Colonic mucosa (tissue), 4 donors: ENCODE measurements at regions not wholly inside any gene's neighbourhood (a gene's known extent, or its start where the extent isn't known, plus 50 kb on each side); places are given as distances from the start of the nearest gene placed in this dataset.

Experiments
- DNase-seq: peaks from one replicate; pipeline ENCODE4 v3.0.0-alpha.2; 2020
- H3K27ac ChIP-seq: fragments of 200-600 bp; one replicate; pipeline ENCODE4 v1.8.0; 2021
- H3K27me3 ChIP-seq: fragments of 200-600 bp; one replicate; pipeline ENCODE4 v1.8.0; 2021
- H3K36me3 ChIP-seq: fragments of 200-600 bp; one replicate; pipeline ENCODE4 v1.8.0; 2021
- H3K4me1 ChIP-seq: fragments of 200-600 bp; one replicate; pipeline ENCODE4 v1.8.0; 2021; ENCODE audit warnings: mild to moderate bottlenecking
- H3K4me3 ChIP-seq: fragments of 200-600 bp; one replicate; pipeline ENCODE4 v1.8.0; 2021
- H3K9ac ChIP-seq, 2 donors: one replicate each; pipeline ENCODE4 v1.7.0; 2013; ENCODE audit warnings: control low read depth in 2 of 2, low read depth in 2 of 2, low read length in 2 of 2
- H3K9me3 ChIP-seq: fragments of 200-600 bp; one replicate; pipeline ENCODE4 v1.8.0; 2021
- CTCF ChIP-seq: fragments of 200-600 bp; IDR thresholded peaks from one replicate; pipeline ENCODE4 v1.8.0; 2022; ENCODE audit warnings: antibody characterized with exemption, mild to moderate bottlenecking
- intact Hi-C: fragments of 100-400 bp; cut with DNase I; formaldehyde crosslinking; loops from one replicate; pipeline ENCODE4 v1.14.1; 2022
- donor health status: healthy.
- donor health status: DM: no; HTN: no; CAD: no.
- donor health status: DM: no; HTN: no; CAD: no.

DNA sequence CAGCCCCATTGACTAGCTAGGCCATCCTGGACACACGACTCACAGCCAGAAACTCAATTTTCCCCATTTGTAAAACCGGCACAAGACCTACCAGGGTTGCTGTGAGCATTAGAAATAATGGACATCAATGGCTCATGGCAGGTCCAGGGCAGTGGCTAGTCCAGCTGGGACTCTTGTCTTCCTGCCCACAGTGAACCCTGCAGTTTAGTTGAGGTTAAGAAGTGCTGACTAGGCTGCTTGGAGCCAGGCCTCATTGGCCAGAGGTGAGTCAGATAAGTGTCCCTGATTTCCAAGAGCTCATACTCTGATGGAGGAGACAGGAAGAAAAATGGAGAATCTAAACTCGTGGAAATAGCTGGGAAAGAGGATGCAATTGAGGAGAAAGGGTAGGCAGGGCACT lies 123.4 kb upstream of the ZNF92 start:
- no peak overlapping the region for H3K4me3 ChIP-seq
- no peaks in the 10 kb centered on the region for H3K36me3 ChIP-seq
- intact Hi-C loops, result no loop called here
- no peak overlapping the region for H3K27ac ChIP-seq
- no peaks in the 10 kb centered on the region for H3K9me3 ChIP-seq
- TF ChIP-seq CTCF, result no peak
- DNase-seq, result peak; percentile 2
- H3K27me3 ChIP-seq, result no peaks in the 10 kb centered on the region
- H3K4me1 ChIP-seq, result no peaks in the 10 kb centered on the region
- H3K9ac ChIP-seq, result no peak overlapping the region

- no peaks in the 10 kb centered on the region for H3K27me3 ChIP-seq
- no peak overlapping the region for H3K9ac ChIP-seq
- H3K4me1 ChIP-seq, result no peaks in the 10 kb centered on the region
- intact Hi-C loops, result no loop called here
- H3K9me3 ChIP-seq, result no peaks in the 10 kb centered on the region
- H3K36me3 ChIP-seq, result no peaks in the 10 kb centered on the region
- no peak overlapping the region for H3K4me3 ChIP-seq
- TF ChIP-seq CTCF, result no peak
- peak; percentile 2 for DNase-seq
- H3K27ac ChIP-seq, result no peak overlapping the region
Observed at GRCh38 chr7:65247491-65247890, 126.2 kb upstream of the ZNF92 start.

DNA sequence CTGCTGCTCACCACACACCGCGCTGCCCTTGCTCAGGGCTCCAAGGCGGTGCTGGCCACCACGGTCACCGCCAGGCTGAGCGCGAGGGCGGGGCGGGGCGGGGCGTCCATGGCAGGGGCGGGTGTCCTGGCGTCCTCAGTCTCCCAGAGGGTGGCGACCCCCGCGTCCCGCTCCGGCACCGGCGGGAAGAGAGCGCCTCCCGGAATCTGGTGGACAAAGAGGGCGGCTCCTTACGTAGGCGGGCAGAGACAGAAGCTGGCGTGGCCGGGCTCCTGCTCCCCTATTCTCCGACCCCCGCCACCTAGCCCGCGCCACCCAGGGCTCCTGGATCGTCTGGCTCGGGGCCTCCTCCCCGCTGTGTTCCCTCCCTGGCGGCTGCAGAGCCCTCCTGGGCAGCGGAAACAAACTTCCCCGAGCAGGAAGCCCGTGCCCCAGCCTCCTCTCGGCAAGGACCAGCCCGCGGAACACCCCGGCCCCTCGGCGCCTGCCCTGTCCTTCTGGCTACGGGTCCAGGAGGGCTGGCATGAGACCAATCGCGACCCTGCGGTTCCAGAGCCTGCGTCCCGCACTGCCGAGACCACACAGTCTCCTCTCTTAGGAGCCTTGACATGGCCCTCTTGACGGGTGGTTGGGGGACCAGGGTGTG lies 133.8 kb upstream of the ZNF92 start:
- peak overlapping the region; percentile 33 for H3K4me3 ChIP-seq
- peak overlapping the region in 1 of 2 donors; percentile 56 for H3K9ac ChIP-seq
- no peak for TF ChIP-seq CTCF
- DNase-seq, result peak; percentile 30
- peaks cover 7% of the 10 kb centered on the region for H3K27me3 ChIP-seq
- no peaks in the 10 kb centered on the region for H3K36me3 ChIP-seq
- no peak overlapping the region for H3K27ac ChIP-seq
- intact Hi-C loops, result no loop called here
- no peaks in the 10 kb centered on the region for H3K9me3 ChIP-seq
- no peaks in the 10 kb centered on the region for H3K4me1 ChIP-seq

- TF ChIP-seq CTCF, result no peak
- H3K4me3 ChIP-seq, result peak overlapping the region; percentile 33
- intact Hi-C loops, result no loop called here
- H3K27ac ChIP-seq, result no peak overlapping the region
- H3K36me3 ChIP-seq, result no peaks in the 10 kb centered on the region
- H3K27me3 ChIP-seq, result peaks cover 7% of the 10 kb centered on the region
- H3K9ac ChIP-seq, result no peak overlapping the region
- H3K4me1 ChIP-seq, result no peaks in the 10 kb centered on the region
- no peaks in the 10 kb centered on the region for H3K9me3 ChIP-seq
- no peak for DNase-seq
Observed at GRCh38 chr7:65239324-65239706, 134.3 kb upstream of the ZNF92 start.

GRCh38 chr7:65238785-65239184 lies 134.9 kb upstream of the ZNF92 start:
- no peak for TF ChIP-seq CTCF
- Histone ChIP-seq H3K4me1 (no peaks in the 10 kb centered on the region), H3K9me3 (no peaks in the 10 kb centered on the region), H3K4me3 (no peak overlapping the region), H3K27ac (no peak overlapping the region), H3K36me3 (no peaks in the 10 kb centered on the region), H3K9ac (no peak overlapping the region), H3K27me3 (peaks cover 7% of the 10 kb centered on the region)
- no peak for DNase-seq
- intact Hi-C loops, result no loop called here
